ENCODE measurements at regions not wholly inside any gene's neighbourhood (a gene's known extent, or its start where the extent isn't known, plus 50 kb on each side); places are given as distances from the start of the nearest gene placed in this dataset.

GRCh38 chr1:90800012-90800717, 83.1 kb upstream of the BARHL2 start:
- H3K9ac ChIP-seq (ENCODE audit: low read length): no peak overlapping the region
- no peak overlapping the region for H2BK15ac ChIP-seq (replicated peaks; ENCODE audit: low read depth)
- H3K27me3 ChIP-seq (ENCODE audit: insufficient read depth, low read length, poor library complexity): no peaks in the 10 kb centered on the region
- peaks cover 1% of the 10 kb centered on the region for H3K4me1 ChIP-seq (ENCODE audit: control insufficient read depth, low read depth, low read length)
- H3K4me2 ChIP-seq (ENCODE audit: low read length): no peak overlapping the region
- no peaks in the 10 kb centered on the region for H3K79me1 ChIP-seq (ENCODE audit: low read length)
- H3K36me3 ChIP-seq (ENCODE audit: control insufficient read depth, insufficient read depth, low read length): no peaks in the 10 kb centered on the region
- no CpG with 5 or more reads among the region's 6 CpGs for WGBS (ENCODE audit: extremely low coverage, insufficient coverage, low lambda C conversion rate)
- no peaks in the 10 kb centered on the region for H3K79me2 ChIP-seq (ENCODE audit: control insufficient read depth, insufficient read depth, low read length)
- no peak overlapping the region for H4K5ac ChIP-seq (ENCODE audit: low read length)
- peak; percentile 26 for DNase-seq
- no peak overlapping the region for H3K18ac ChIP-seq (ENCODE audit: low read length)
- no peak overlapping the region for H3K23ac ChIP-seq (ENCODE audit: low read length)
- peak overlapping the region; percentile 25 for H3K56ac ChIP-seq (ENCODE audit: low read length)
- no peak overlapping the region for H3K4me3 ChIP-seq (ENCODE audit: low read length)
- no peak overlapping the region for H2AK5ac ChIP-seq (ENCODE audit: low read length)
- no peak overlapping the region for H2BK120ac ChIP-seq (ENCODE audit: low read depth, low read length)
- no peak overlapping the region for H2BK5ac ChIP-seq (ENCODE audit: low read length)
- no peak overlapping the region for H3K27ac ChIP-seq (ENCODE audit: low read depth, low read length)
- no peak overlapping the region for H3K4ac ChIP-seq (ENCODE audit: low read depth, low read length)
- H4K8ac ChIP-seq (ENCODE audit: low read depth, low read length): no peak overlapping the region

- H3K79me1 ChIP-seq (ENCODE audit: low read length): no peaks in the 10 kb centered on the region
- no peaks in the 10 kb centered on the region for H3K79me2 ChIP-seq (ENCODE audit: control insufficient read depth, insufficient read depth, low read length)
- H3K4ac ChIP-seq (ENCODE audit: low read depth, low read length): no peak overlapping the region
- H3K27me3 ChIP-seq (ENCODE audit: insufficient read depth, low read length, poor library complexity): no peaks in the 10 kb centered on the region
- no peak for DNase-seq
- no peak overlapping the region for H3K9ac ChIP-seq (ENCODE audit: low read length)
- H2BK120ac ChIP-seq (ENCODE audit: low read depth, low read length): no peak overlapping the region
- H4K8ac ChIP-seq (ENCODE audit: low read depth, low read length): no peak overlapping the region
- no peak overlapping the region for H3K4me2 ChIP-seq (ENCODE audit: low read length)
- no CpG with 5 or more reads among the region's 8 CpGs for WGBS (ENCODE audit: extremely low coverage, insufficient coverage, low lambda C conversion rate)
- no peak overlapping the region for H3K4me3 ChIP-seq (ENCODE audit: low read length)
- no peak overlapping the region for H3K27ac ChIP-seq (ENCODE audit: low read depth, low read length)
- H3K36me3 ChIP-seq (ENCODE audit: control insufficient read depth, insufficient read depth, low read length): no peaks in the 10 kb centered on the region
- no peak overlapping the region for H3K23ac ChIP-seq (ENCODE audit: low read length)
- peaks cover 1% of the 10 kb centered on the region for H3K4me1 ChIP-seq (ENCODE audit: control insufficient read depth, low read depth, low read length)
- no peak overlapping the region for H2BK15ac ChIP-seq (replicated peaks; ENCODE audit: low read depth)
- H4K5ac ChIP-seq (ENCODE audit: low read length): no peak overlapping the region
- no peak overlapping the region for H3K18ac ChIP-seq (ENCODE audit: low read length)
- H3K56ac ChIP-seq (ENCODE audit: low read length): no peak overlapping the region
- H2BK5ac ChIP-seq (ENCODE audit: low read length): no peak overlapping the region
- no peak overlapping the region for H2AK5ac ChIP-seq (ENCODE audit: low read length)
Measured at GRCh38 chr1:90799326-90799725, 82.2 kb upstream of the BARHL2 start.

DNA sequence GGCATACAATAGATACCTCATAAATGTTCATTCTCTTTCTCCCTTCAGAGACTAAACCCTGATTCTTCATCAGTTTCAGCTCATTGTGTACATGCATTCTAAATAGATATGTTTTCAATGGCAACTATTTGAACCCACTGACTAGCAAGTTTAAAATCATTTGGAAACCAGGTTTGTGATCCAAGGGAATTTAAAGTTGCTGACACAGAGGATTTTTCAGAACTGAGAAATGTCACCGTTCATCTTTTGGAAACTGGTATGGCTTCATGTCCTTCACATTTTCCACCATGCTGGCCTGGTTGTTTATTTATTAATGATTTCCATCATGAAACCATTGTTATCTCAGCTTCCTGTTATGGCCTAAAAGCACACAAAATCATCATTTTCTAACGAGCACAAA, 81.8 kb upstream of the BARHL2 start:
- no peak overlapping the region for H3K9ac ChIP-seq (ENCODE audit: low read length)
- no peak for DNase-seq
- no peak overlapping the region for H2BK15ac ChIP-seq (replicated peaks; ENCODE audit: low read depth)
- no peaks in the 10 kb centered on the region for H3K27me3 ChIP-seq (ENCODE audit: insufficient read depth, low read length, poor library complexity)
- no peak overlapping the region for H3K4me3 ChIP-seq (ENCODE audit: low read length)
- H4K8ac ChIP-seq (ENCODE audit: low read depth, low read length): no peak overlapping the region
- H3K4ac ChIP-seq (ENCODE audit: low read depth, low read length): no peak overlapping the region
- H3K4me1 ChIP-seq (ENCODE audit: control insufficient read depth, low read depth, low read length): peaks cover 1% of the 10 kb centered on the region
- H2AK5ac ChIP-seq (ENCODE audit: low read length): no peak overlapping the region
- H3K4me2 ChIP-seq (ENCODE audit: low read length): no peak overlapping the region
- no peak overlapping the region for H3K18ac ChIP-seq (ENCODE audit: low read length)
- no peak overlapping the region for H3K56ac ChIP-seq (ENCODE audit: low read length)
- H3K27ac ChIP-seq (ENCODE audit: low read depth, low read length): no peak overlapping the region
- H3K79me1 ChIP-seq (ENCODE audit: low read length): no peaks in the 10 kb centered on the region
- H3K36me3 ChIP-seq (ENCODE audit: control insufficient read depth, insufficient read depth, low read length): no peaks in the 10 kb centered on the region
- H4K5ac ChIP-seq (ENCODE audit: low read length): no peak overlapping the region
- no peak overlapping the region for H3K23ac ChIP-seq (ENCODE audit: low read length)
- H2BK5ac ChIP-seq (ENCODE audit: low read length): no peak overlapping the region
- no peak overlapping the region for H2BK120ac ChIP-seq (ENCODE audit: low read depth, low read length)
- H3K79me2 ChIP-seq (ENCODE audit: control insufficient read depth, insufficient read depth, low read length): no peaks in the 10 kb centered on the region
- whole genome bisulfite sequencing (ENCODE audit: extremely low coverage, insufficient coverage, low lambda C conversion rate): no CpG with 5 or more reads among the region's 2 CpGs

GRCh38 chr1:90798344-90798743, 81.2 kb upstream of the BARHL2 start:
- no peak overlapping the region for H3K4me2 ChIP-seq (ENCODE audit: low read length)
- H3K4me3 ChIP-seq (ENCODE audit: low read length): no peak overlapping the region
- no peak overlapping the region for H3K27ac ChIP-seq (ENCODE audit: low read depth, low read length)
- H4K5ac ChIP-seq (ENCODE audit: low read length): no peak overlapping the region
- H3K9ac ChIP-seq (ENCODE audit: low read length): no peak overlapping the region
- no peak overlapping the region for H3K18ac ChIP-seq (ENCODE audit: low read length)
- H3K4me1 ChIP-seq (ENCODE audit: control insufficient read depth, low read depth, low read length): peaks cover 1% of the 10 kb centered on the region
- WGBS (ENCODE audit: extremely low coverage, insufficient coverage, low lambda C conversion rate): no CpG with 5 or more reads among the region's 1 CpG
- H3K23ac ChIP-seq (ENCODE audit: low read length): no peak overlapping the region
- no peak overlapping the region for H2BK15ac ChIP-seq (replicated peaks; ENCODE audit: low read depth)
- no peaks in the 10 kb centered on the region for H3K36me3 ChIP-seq (ENCODE audit: control insufficient read depth, insufficient read depth, low read length)
- no peak overlapping the region for H3K56ac ChIP-seq (ENCODE audit: low read length)
- DNase-seq: no peak
- no peak overlapping the region for H2BK120ac ChIP-seq (ENCODE audit: low read depth, low read length)
- H3K79me1 ChIP-seq (ENCODE audit: low read length): no peaks in the 10 kb centered on the region
- H2AK5ac ChIP-seq (ENCODE audit: low read length): no peak overlapping the region
- H3K27me3 ChIP-seq (ENCODE audit: insufficient read depth, low read length, poor library complexity): no peaks in the 10 kb centered on the region
- no peak overlapping the region for H4K8ac ChIP-seq (ENCODE audit: low read depth, low read length)
- no peaks in the 10 kb centered on the region for H3K79me2 ChIP-seq (ENCODE audit: control insufficient read depth, insufficient read depth, low read length)
- no peak overlapping the region for H3K4ac ChIP-seq (ENCODE audit: low read depth, low read length)
- H2BK5ac ChIP-seq (ENCODE audit: low read length): no peak overlapping the region

DNA sequence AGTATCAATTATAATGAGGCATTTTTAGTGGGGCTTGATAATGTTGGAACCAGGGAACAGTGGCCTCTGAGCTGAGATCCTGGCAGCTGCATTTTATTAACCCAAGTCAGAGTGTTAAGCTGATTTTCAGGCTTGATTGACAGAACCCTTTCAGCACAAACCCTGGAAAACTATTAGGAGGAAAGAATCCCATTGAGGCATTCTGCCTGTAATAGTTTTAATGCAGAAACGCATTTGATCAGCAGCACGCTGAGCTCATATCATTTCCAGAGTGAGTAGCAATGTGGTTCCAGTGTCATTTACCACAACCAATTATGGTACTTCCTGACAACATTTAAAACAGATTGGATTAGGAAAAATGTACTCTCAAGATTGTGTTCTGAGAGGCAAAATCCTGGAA, 78.3 kb upstream of the BARHL2 start:
- H3K23ac ChIP-seq (ENCODE audit: low read length): no peak overlapping the region
- H3K79me1 ChIP-seq (ENCODE audit: low read length): no peaks in the 10 kb centered on the region
- H4K8ac ChIP-seq (ENCODE audit: low read depth, low read length): no peak overlapping the region
- no peak overlapping the region for H3K4me2 ChIP-seq (ENCODE audit: low read length)
- H2BK5ac ChIP-seq (ENCODE audit: low read length): no peak overlapping the region
- no peak for DNase-seq
- H2AK5ac ChIP-seq (ENCODE audit: low read length): no peak overlapping the region
- WGBS (ENCODE audit: extremely low coverage, insufficient coverage, low lambda C conversion rate): no CpG with 5 or more reads among the region's 2 CpGs
- peaks cover 1% of the 10 kb centered on the region for H3K4me1 ChIP-seq (ENCODE audit: control insufficient read depth, low read depth, low read length)
- no peak overlapping the region for H2BK120ac ChIP-seq (ENCODE audit: low read depth, low read length)
- H3K4me3 ChIP-seq (ENCODE audit: low read length): no peak overlapping the region
- no peak overlapping the region for H3K18ac ChIP-seq (ENCODE audit: low read length)
- H3K9ac ChIP-seq (ENCODE audit: low read length): no peak overlapping the region
- H3K36me3 ChIP-seq (ENCODE audit: control insufficient read depth, insufficient read depth, low read length): no peaks in the 10 kb centered on the region
- no peaks in the 10 kb centered on the region for H3K27me3 ChIP-seq (ENCODE audit: insufficient read depth, low read length, poor library complexity)
- no peak overlapping the region for H3K4ac ChIP-seq (ENCODE audit: low read depth, low read length)
- H3K79me2 ChIP-seq (ENCODE audit: control insufficient read depth, insufficient read depth, low read length): no peaks in the 10 kb centered on the region
- H4K5ac ChIP-seq (ENCODE audit: low read length): no peak overlapping the region
- H3K27ac ChIP-seq (ENCODE audit: low read depth, low read length): no peak overlapping the region
- H2BK15ac ChIP-seq (replicated peaks; ENCODE audit: low read depth): no peak overlapping the region
- H3K56ac ChIP-seq (ENCODE audit: low read length): no peak overlapping the region

- H3K18ac ChIP-seq (ENCODE audit: low read length): no peak overlapping the region
- H3K79me2 ChIP-seq (ENCODE audit: control insufficient read depth, insufficient read depth, low read length): no peaks in the 10 kb centered on the region
- no CpG with 5 or more reads among the region's 3 CpGs for WGBS (ENCODE audit: extremely low coverage, insufficient coverage, low lambda C conversion rate)
- DNase-seq: no peak
- no peak overlapping the region for H3K56ac ChIP-seq (ENCODE audit: low read length)
- no peak overlapping the region for H3K4me3 ChIP-seq (ENCODE audit: low read length)
- H3K4me2 ChIP-seq (ENCODE audit: low read length): no peak overlapping the region
- no peak overlapping the region for H2BK5ac ChIP-seq (ENCODE audit: low read length)
- H3K23ac ChIP-seq (ENCODE audit: low read length): no peak overlapping the region
- no peaks in the 10 kb centered on the region for H3K36me3 ChIP-seq (ENCODE audit: control insufficient read depth, insufficient read depth, low read length)
- no peak overlapping the region for H2BK120ac ChIP-seq (ENCODE audit: low read depth, low read length)
- H3K79me1 ChIP-seq (ENCODE audit: low read length): no peaks in the 10 kb centered on the region
- no peaks in the 10 kb centered on the region for H3K27me3 ChIP-seq (ENCODE audit: insufficient read depth, low read length, poor library complexity)
- no peak overlapping the region for H3K4ac ChIP-seq (ENCODE audit: low read depth, low read length)
- no peak overlapping the region for H3K27ac ChIP-seq (ENCODE audit: low read depth, low read length)
- no peak overlapping the region for H4K5ac ChIP-seq (ENCODE audit: low read length)
- H2BK15ac ChIP-seq (replicated peaks; ENCODE audit: low read depth): no peak overlapping the region
- H2AK5ac ChIP-seq (ENCODE audit: low read length): no peak overlapping the region
- no peak overlapping the region for H3K9ac ChIP-seq (ENCODE audit: low read length)
- H4K8ac ChIP-seq (ENCODE audit: low read depth, low read length): no peak overlapping the region
- peaks cover 4% of the 10 kb centered on the region for H3K4me1 ChIP-seq (ENCODE audit: control insufficient read depth, low read depth, low read length)
Measured at GRCh38 chr1:90786709-90787108, 69.6 kb upstream of the BARHL2 start.

All from mesendoderm (in vitro differentiated cells).